H1 (cell line): ENCODE measurements at regions not wholly inside any gene's neighbourhood (a gene's known extent, or its start where the extent isn't known, plus 50 kb on each side); places are given as distances from the start of the nearest gene placed in this dataset.

Experiments used
- CTCF ChIA-PET: fragments of 300-600 bp; sonication (Branson Sonifier 250); formaldehyde crosslinking; loops from one replicate; lab custom pipeline; 2021; ENCODE audit not compliant: partially characterized antibody; lab: Charles Lee
- POLR2A ChIA-PET: fragments of 300-600 bp; sonication (Branson Sonifier 250); formaldehyde crosslinking; loops from one replicate; lab custom pipeline; 2021; ENCODE audit warnings: inconsistent platforms; ENCODE audit not compliant: partially characterized antibody; lab: Charles Lee
- DNase-seq, 2 experiments: peaks; one replicate each; pipeline versions ENCODE4 v3.0.0 to v3.0.0-alpha.2; 2010 to 2022; ENCODE audit warnings: low spot score in 2 of 2, low read depth in 1 of 2, mixed read lengths in 1 of 2
- FAIRE-seq: peaks from 2 replicates; lab custom pipeline; 2011; peaks lifted over from hg19 to GRCh38; lab: Jason Lieb, UNC
- H2AFZ ChIP-seq: 2 replicates; pipeline ENCODE4 v1.8.1; 2012; ENCODE audit warnings: low read length, inconsistent platforms
- H2AK5ac ChIP-seq: 2 replicates; pipeline ENCODE4 v1.6.1; 2013; ENCODE audit warnings: low read depth, low read length
- H2BK120ac ChIP-seq: replicated peaks from 2 replicates; pipeline ENCODE3; 2013; ENCODE audit warnings: low read depth, low read length, inconsistent platforms
- H2BK12ac ChIP-seq: 2 replicates; pipeline ENCODE4 v1.6.1; 2013; ENCODE audit warnings: low read depth, low read length
- H2BK15ac ChIP-seq: 2 replicates; pipeline ENCODE4 v1.6.1; 2013; ENCODE audit warnings: low read length
- H2BK20ac ChIP-seq: 2 replicates; pipeline ENCODE4 v1.6.1; 2013; ENCODE audit warnings: low read length
- H2BK5ac ChIP-seq: 2 replicates; pipeline ENCODE4 v1.6.1; 2013; ENCODE audit warnings: low read depth, low read length
- H3K14ac ChIP-seq: 2 replicates; pipeline ENCODE4 v1.6.1; 2013; ENCODE audit warnings: inconsistent platforms; ENCODE audit not compliant: insufficient read length
- H3K18ac ChIP-seq: 2 replicates; pipeline ENCODE4 v1.6.1; 2013; ENCODE audit warnings: low read length; ENCODE audit errors: extremely low read depth
- H3K23ac ChIP-seq: 2 replicates; pipeline ENCODE4 v1.6.1; 2013; ENCODE audit warnings: inconsistent platforms; ENCODE audit not compliant: insufficient read length
- H3K23me2 ChIP-seq: 2 replicates; pipeline ENCODE4 v1.6.1; 2013; ENCODE audit warnings: low read depth, low read length
- H3K27ac ChIP-seq: 2 replicates; pipeline ENCODE4 v1.6.1; 2011; ENCODE audit warnings: low read depth, low read length, inconsistent platforms
- H3K27me3 ChIP-seq, 4 experiments: replicated peaks in 1 of 4; 1 replicate in 1 of 4; 2 replicates in 3 of 4; pipeline versions ENCODE4 v1.6.1 to v1.8.1; 2011 to 2013; ENCODE audit warnings: low read length in 3 of 4, mild to moderate bottlenecking in 3 of 4, inconsistent platforms in 2 of 4, mixed read lengths in 2 of 4, moderate library complexity in 1 of 4; ENCODE audit not compliant: control insufficient read depth in 3 of 4, insufficient read depth in 3 of 4; ENCODE audit errors: extremely low read depth in 1 of 4
- H3K36me3 ChIP-seq, 4 experiments: 2 replicates each; pipeline versions ENCODE4 v1.6.1 to v1.8.1; 2011 to 2013; ENCODE audit warnings: mild to moderate bottlenecking in 4 of 4, low read length in 3 of 4, moderate library complexity in 2 of 4, control low read depth in 1 of 4, inconsistent platforms in 1 of 4; ENCODE audit not compliant: insufficient read depth in 4 of 4, control insufficient read depth in 2 of 4
- H3K4ac ChIP-seq: replicated peaks from 2 replicates; pipeline ENCODE3; 2013; ENCODE audit warnings: low read length, low read depth, mixed read lengths, inconsistent platforms; ENCODE audit not compliant: insufficient read length
- H3K4me1 ChIP-seq, 4 experiments: replicated peaks in 1 of 4; 1 replicate in 1 of 4; 2 replicates in 3 of 4; pipeline versions ENCODE4 v1.6.1 to v1.8.1; 2011 to 2013; ENCODE audit warnings: low read length in 3 of 4, inconsistent platforms in 2 of 4, mixed read lengths in 1 of 4; ENCODE audit not compliant: insufficient read depth in 4 of 4, control insufficient read depth in 3 of 4
- H3K4me2 ChIP-seq, 2 experiments: 2 replicates each; pipeline versions ENCODE4 v1.6.1 to v1.8.1; 2011 to 2013; ENCODE audit warnings: low read depth in 2 of 2, low read length in 2 of 2, control low read depth in 1 of 2, inconsistent platforms in 1 of 2, mild to moderate bottlenecking in 1 of 2; ENCODE audit not compliant: insufficient read depth in 1 of 2
- H3K4me3 ChIP-seq, 4 experiments: fragments of 200-600, 300-600 bp in 1 of 4; sonication (generic), shearing (Covaris generic), sonication (Bioruptor Twin) in 1 of 4; 2 replicates each; pipeline versions ENCODE4 v1.5.1 to v1.8.1; 2011 to 2016; ENCODE audit warnings: low read length in 4 of 4, low read depth in 3 of 4, control low read depth in 2 of 4, inconsistent platforms in 2 of 4, mild to moderate bottlenecking in 2 of 4, mixed read lengths in 1 of 4, moderate library complexity in 1 of 4; ENCODE audit not compliant: insufficient read depth in 2 of 4; ENCODE audit errors: extremely low read depth in 1 of 4
- H3K56ac ChIP-seq: replicated peaks from 2 replicates; pipeline ENCODE3; 2013; ENCODE audit warnings: low read depth, mild to moderate bottlenecking, mixed read lengths, low read length, inconsistent platforms; ENCODE audit not compliant: insufficient read length
- H3K79me1 ChIP-seq: 2 replicates; pipeline ENCODE4 v1.6.1; 2013; ENCODE audit warnings: low read depth, low read length, control low read depth
- H3K79me2 ChIP-seq, 2 experiments: 2 replicates each; pipeline versions ENCODE4 v1.6.1 to v1.8.1; 2012 to 2013; ENCODE audit warnings: low read length in 2 of 2, mild to moderate bottlenecking in 2 of 2, inconsistent platforms in 1 of 2; ENCODE audit not compliant: insufficient read depth in 2 of 2, control insufficient read depth in 1 of 2
- H3K9ac ChIP-seq, 4 experiments: replicated peaks in 1 of 4; 1 replicate in 1 of 4; 2 replicates in 3 of 4; pipeline versions ENCODE4 v1.6.1 to v1.8.1; 2011 to 2013; ENCODE audit warnings: low read depth in 3 of 4, low read length in 3 of 4, control low read depth in 2 of 4, mild to moderate bottlenecking in 2 of 4, moderate library complexity in 2 of 4, inconsistent platforms in 1 of 4; ENCODE audit errors: extremely low read depth in 1 of 4
- H3K9me3 ChIP-seq, 2 experiments: 2 replicates each; pipeline versions ENCODE4 v1.6.1 to v1.8.1; 2012 to 2013; ENCODE audit warnings: mild to moderate bottlenecking in 2 of 2, moderate library complexity in 2 of 2, control low read depth in 1 of 2, inconsistent platforms in 1 of 2, low read depth in 1 of 2, low read length in 1 of 2, mixed read lengths in 1 of 2; ENCODE audit not compliant: insufficient read depth in 2 of 2
- H4K20me1 ChIP-seq, 2 experiments: replicated peaks in 1 of 2; 2 replicates each; pipeline versions ENCODE3 to v1.8.1; 2011 to 2013; ENCODE audit warnings: inconsistent platforms in 2 of 2, low read length in 2 of 2, mild to moderate bottlenecking in 1 of 2; ENCODE audit not compliant: insufficient read depth in 2 of 2, control insufficient read depth in 1 of 2
- H4K5ac ChIP-seq: 2 replicates; pipeline ENCODE4 v1.6.1; 2013; ENCODE audit warnings: low read length, low read depth, mixed read lengths, inconsistent platforms; ENCODE audit not compliant: insufficient read length
- H4K8ac ChIP-seq: 2 replicates; pipeline ENCODE4 v1.8.0; 2013; ENCODE audit warnings: mild to moderate bottlenecking, moderate library complexity, low read length, inconsistent platforms; ENCODE audit not compliant: insufficient read depth; ENCODE audit errors: extremely low read depth
- H4K91ac ChIP-seq: replicated peaks from 2 replicates; pipeline ENCODE3; 2013; ENCODE audit warnings: low read length, mixed read lengths, inconsistent platforms; ENCODE audit not compliant: insufficient read length
- GABPA ChIP-seq: IDR thresholded peaks from 2 replicates; pipeline ENCODE4 v1.6.1; 2011; ENCODE audit warnings: mild to moderate bottlenecking, low read length, moderate library complexity, borderline replicate concordance; ENCODE audit not compliant: insufficient read depth
- RBBP5 ChIP-seq: IDR thresholded peaks from 2 replicates; pipeline ENCODE4 v1.7.1; 2012; ENCODE audit warnings: low read depth, mild to moderate bottlenecking, inconsistent platforms, low read length, moderate library complexity, borderline replicate concordance
- SP4 ChIP-seq: IDR thresholded peaks from 2 replicates; pipeline ENCODE4 v1.6.1; 2012; ENCODE audit warnings: low read length, inconsistent platforms
- SRF ChIP-seq: IDR thresholded peaks from 2 replicates; pipeline ENCODE4 v1.6.1; 2011; ENCODE audit warnings: mild to moderate bottlenecking, low read depth, low read length, moderate library complexity
- SUZ12 ChIP-seq: fragments of 200-600 bp; sonication (generic); IDR thresholded peaks from 2 replicates; pipeline ENCODE4 v1.6.1; 2012; ENCODE audit warnings: mild to moderate bottlenecking, inconsistent platforms, low read length, moderate library complexity, mixed read lengths
- WGBS, 2 experiments: shearing (Covaris generic) in 1 of 2; methylation state at CpG; one replicate each; pipeline versions ENCODE4 v1.1.6 to v1.1.7; 2013 to 2015; ENCODE audit warnings: low lambda C conversion rate in 2 of 2, mixed read lengths in 2 of 2, inconsistent platforms in 1 of 2, low coverage in 1 of 2, missing lambda C conversion rate in 1 of 2; ENCODE audit not compliant: insufficient replicate concordance in 2 of 2, insufficient coverage in 1 of 2, insufficient read length in 1 of 2; ENCODE audit errors: extremely low coverage in 1 of 2, missing lambda C conversion rate in 1 of 2; 5-methylcytosine and 5-hydroxymethylcytosine counted together

DNA sequence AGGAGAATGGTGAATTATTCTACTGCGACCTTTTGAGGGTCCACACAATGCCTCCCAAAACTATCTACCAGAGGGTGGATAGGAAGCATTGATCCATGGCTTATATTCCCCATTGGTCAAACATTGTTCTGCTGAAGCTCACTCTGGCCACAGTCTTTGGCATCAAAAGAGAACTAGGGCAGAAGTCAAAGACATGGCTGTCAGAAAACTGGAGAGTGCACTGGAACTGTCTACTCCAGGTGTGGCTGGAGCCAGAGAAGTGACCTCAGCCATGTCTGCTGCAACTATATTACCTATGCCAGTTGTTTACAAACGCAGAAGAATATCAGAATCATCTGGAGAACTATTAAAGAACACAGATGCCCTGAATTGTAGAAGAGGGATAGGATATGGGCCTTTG is 238.7 kb upstream of the USP25 start:
- CTCF ChIA-PET, result interaction anchor here (1.3 kb wide), 1 partner anchor 62 kb away, joined by 4 read pairs; no protein-coding TSS in a partner anchor
- no peak overlapping the region for H3K27ac ChIP-seq
- H3K56ac ChIP-seq, result no peak overlapping the region
- no peaks in the 10 kb centered on the region for H3K79me2 ChIP-seq
- H2AFZ ChIP-seq, result no peak overlapping the region
- H3K4me3 ChIP-seq, result no peak overlapping the region
- H2BK5ac ChIP-seq, result no peak overlapping the region
- no peak overlapping the region for H3K14ac ChIP-seq
- no peak overlapping the region for H3K23ac ChIP-seq
- no peaks in the 10 kb centered on the region for H3K79me1 ChIP-seq
- H3K27me3 ChIP-seq, result no peaks in the 10 kb centered on the region
- H2BK15ac ChIP-seq, result no peak overlapping the region
- no peak for DNase-seq
- no peak overlapping the region for H3K4me2 ChIP-seq
- H4K5ac ChIP-seq, result no peak overlapping the region
- no peak overlapping the region for H4K91ac ChIP-seq
- no peak overlapping the region for H3K9ac ChIP-seq
- 80% methylated on average over 2 of the region's 2 CpGs; no CpG with 5 or more reads in 1 of the 2 experiments for WGBS, 2 experiments
- H3K4ac ChIP-seq, result no peak overlapping the region
- H2BK20ac ChIP-seq, result no peak overlapping the region
- TF ChIP-seq RBBP5 (no peak), SUZ12 (no peak), SRF (no peak), GABPA (no peak), SP4 (no peak)
- TF ChIP-seq, all 59 proteins: peak for 0
- FAIRE-seq, result no peak
- H3K36me3 ChIP-seq, result no peaks in the 10 kb centered on the region
- peaks cover 2% of the 10 kb centered on the region; the same call in 1 of the 2 replicates for H3K23me2 ChIP-seq
- H2BK120ac ChIP-seq, result no peak overlapping the region
- H2AK5ac ChIP-seq, result no peak overlapping the region
- H4K20me1 ChIP-seq, result no peaks in the 10 kb centered on the region
- no peaks in the 10 kb centered on the region for H3K9me3 ChIP-seq
- H3K4me1 ChIP-seq, result no peaks in the 10 kb centered on the region
- H4K8ac ChIP-seq, result no peak overlapping the region
- no peak overlapping the region for H2BK12ac ChIP-seq
- H3K18ac ChIP-seq, result no peak overlapping the region
- POLR2A ChIA-PET, result no interaction called here
